ENCODE measurements at regions not wholly inside any gene's neighbourhood (a gene's known extent, or its start where the extent isn't known, plus 50 kb on each side); places are given as distances from the start of the nearest gene placed in this dataset.

DNA sequence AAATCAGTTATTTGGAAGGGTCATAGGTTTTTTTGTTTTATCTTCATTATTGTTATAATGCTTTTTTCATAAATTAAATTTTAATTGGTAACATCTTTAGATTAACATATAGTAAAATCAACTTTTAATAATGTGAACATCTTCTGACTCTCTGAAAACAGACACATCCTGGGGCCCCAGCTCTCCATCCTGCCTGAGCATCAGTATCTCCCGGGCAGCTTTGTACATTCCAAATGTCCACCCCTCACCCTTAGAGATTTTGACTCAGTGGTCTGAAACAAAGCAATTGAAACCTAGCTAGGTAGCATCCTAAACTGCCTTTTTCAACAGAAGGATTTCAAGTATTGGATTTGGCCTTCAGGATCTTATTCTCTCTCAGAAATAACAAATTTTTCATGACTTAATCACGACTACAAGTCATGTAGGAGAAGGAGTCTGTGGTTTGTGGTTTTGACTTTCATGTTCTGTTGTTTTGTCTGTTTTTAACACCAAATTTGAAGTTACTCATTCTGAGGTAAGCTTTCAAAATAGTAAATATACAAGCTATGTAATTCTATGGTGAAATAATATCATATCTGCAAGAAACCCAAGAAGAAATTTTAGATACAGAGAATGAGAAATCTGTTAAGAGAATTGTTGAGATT is 147.3 kb upstream of the UBE2E2 start:
- no peak for DNase-seq (ENCODE audit: low spot score)

DNA sequence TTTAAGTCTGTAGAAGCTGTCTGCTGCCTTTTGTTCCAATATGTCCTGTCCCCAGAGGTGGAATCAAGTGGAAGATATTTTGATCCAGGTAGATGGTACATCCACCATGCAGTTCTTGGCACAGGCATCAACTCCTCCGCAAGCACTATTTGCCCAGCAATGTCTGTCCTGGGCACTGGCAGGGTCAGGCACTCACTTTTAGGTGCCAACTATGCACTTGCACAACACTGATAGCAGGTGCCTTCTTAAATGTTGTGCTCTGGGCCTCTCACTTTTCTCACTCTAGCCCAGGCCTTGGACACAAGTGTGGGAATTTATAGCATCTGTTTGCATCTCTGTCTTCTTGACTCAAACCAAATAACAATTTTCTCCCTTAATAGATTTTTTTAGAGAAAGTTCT is 140.5 kb upstream of the UBE2E2 start:
- DNase-seq (ENCODE audit: low spot score) = no peak

DNA sequence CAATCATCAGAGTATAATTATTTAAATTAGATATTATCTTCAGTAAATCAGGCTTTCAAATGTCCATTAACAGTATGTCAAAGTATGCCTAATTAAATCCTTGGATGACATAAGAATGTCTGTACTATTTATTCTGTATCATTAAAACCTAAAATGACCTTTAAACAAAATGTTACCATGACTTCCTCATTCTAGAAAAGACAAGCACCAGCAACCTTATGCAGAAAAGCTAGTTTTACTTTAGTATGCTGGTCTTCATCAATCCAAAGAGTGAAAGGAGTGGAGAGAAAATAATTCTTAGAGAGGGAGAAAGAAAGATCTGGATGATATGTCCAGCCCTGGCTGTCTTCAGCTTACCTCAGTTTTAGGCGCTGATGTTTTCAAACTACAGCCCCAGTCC is 140.1 kb upstream of the UBE2E2 start:
- DNase-seq (ENCODE audit: low spot score) = no peak

DNA sequence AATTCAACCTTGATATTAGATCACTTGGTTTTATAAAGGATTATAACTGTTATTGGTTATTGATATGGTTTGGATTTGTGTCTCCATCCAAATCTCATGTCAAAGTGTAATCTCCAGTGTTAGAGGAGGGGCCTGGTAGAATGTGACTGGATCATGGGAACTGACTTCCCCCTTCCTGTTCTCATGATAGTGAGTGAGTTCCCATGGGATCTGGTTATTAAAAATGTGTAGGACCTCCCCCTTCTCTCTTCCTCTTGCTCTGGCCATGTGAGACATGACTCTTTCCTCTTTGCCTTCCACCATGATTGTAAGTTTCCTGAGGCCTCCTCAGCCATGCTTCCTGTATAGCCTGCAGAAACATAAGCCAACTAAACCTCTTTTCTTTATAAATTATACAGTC is 136.0 kb upstream of the UBE2E2 start:
- DNase-seq (ENCODE audit: low spot score) = no peak

DNA sequence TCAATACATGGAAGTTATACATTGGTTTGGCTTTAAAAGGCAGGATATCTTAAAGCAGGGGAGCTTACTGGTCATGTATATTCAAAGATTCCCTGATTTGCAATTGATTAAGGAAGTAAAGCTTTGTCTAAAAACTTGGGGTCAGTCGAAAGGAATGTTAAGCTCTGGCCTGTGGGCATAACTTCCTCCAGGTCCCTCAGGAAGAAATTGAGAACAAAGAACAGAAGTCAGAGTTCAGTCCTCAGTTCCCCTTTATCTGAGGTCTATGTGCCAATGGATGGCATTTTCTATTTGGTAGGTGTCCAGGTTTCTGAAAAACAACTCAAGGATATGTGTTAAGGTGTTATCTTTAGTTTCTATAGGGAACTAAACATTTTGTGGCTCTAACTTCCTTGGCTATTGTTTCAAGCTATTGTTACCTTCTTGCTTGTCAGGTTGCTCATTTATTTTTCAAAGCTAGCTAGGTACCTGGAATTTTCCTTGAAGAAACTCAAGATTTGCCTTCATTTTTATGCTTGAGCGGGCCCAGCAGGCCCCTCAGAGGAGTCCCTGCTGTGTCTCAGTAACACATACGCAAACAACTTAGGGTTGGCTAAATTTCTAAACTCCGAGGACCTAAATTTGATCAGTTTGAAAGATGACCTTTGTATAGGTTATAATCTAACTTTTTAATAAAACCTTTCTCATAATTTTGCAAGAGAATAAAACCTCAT is 135.0 kb upstream of the UBE2E2 start:
- no peak for DNase-seq (ENCODE audit: low spot score)

DNA sequence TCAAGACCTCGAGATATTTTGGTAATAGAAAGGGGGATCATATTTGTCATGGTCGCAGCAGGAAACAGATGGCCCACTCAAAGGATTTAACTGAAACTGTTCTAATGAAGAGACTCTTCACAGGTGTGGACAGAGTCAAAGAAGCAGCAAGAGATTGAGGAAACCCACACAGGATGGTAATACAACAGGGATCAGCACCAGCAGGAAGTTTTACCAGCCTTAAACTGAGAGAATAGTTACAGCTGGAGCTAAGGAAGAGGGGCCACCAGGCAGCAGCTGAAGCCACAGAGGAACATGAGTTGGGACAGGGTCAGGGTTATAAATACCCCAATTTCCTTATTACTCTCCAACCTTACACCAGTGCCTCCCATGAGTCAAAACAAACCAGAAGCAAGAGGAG is 131.8 kb upstream of the UBE2E2 start:
- DNase-seq (ENCODE audit: low spot score) = no peak

DNA sequence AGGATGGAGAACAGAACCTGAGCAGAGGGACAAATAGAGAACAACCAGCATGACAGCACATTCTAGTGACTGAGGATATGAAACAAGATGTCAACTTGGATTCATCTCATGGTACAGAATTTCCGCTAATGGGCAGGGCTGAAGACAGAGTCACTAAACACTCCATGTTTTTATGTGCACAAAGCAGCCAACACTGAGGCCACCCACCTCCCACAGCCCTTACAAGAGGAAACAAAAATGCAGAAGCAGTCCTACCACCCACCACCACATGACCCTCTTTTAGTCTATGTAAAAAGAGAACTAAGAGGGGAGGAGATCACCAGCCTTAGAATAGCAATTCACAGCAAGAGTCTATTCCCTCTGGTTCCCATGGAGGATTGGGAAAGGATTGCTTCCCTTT is 131.4 kb upstream of the UBE2E2 start:
- no peak for DNase-seq (ENCODE audit: low spot score)

DNA sequence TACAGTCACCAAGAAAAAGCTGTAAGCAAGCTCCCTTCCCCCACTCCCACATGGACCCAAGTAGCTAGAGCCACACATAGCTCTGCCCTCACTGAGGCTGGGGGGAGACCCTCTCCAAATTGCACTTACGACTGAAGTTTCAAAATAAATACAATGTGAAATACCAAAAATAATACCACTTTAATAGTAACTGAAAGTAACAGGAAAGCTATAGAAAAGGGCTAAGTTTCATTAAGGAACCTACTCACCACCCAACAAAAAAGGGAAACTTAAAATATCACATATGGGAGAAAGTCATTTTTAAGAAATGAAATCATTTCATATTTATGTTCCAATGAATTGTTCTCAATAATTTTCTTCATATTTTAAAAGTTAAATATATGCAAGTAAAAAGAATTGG is 130.4 kb upstream of the UBE2E2 start:
- DNase-seq (ENCODE audit: low spot score) = no peak

DNA sequence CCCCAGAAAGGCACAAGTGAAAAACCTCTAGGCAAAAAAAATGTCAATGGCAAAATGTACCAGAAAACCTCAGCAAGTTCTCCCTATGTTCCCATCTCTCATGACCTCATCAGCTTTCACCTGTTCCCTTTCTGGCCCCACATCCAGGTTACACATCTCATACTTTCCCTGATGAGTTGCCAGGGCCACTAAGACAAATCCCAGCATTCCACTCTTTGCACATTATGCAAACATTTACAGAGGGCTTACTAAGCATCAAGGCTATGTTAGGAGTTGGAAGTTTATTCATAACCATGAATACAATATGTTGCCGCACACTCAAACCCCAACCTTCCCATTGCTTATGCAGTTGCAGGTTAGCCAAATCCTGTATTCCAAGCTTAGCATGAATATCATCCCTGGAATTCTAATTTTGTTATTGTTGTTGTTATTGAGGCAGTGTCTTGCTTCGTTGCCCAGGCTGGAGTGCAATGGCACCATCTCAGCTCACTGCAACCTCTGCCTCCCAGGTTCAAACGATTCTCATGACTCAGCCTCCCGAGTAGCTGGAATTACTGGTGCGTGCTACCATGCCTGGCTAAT is 129.3 kb upstream of the UBE2E2 start:
- DNase-seq (ENCODE audit: low spot score) = no peak

DNA sequence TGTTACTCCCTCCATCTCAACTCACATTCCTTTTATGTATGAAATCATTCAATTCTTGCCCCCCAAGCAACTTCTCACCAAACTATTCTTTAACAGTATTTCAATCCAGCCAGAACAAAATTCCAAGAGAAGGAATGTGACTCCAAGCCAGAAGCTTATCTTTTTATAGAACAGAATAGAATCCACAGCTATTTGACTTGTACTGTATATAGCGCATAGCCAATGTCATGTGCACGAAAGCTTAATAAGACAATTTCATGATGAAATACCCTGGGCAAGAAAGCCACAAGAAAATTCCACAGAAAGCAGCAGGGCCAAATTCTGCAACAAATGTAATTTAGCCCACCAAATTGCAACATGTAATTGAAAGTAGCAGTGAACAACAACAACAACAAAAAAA is 127.6 kb upstream of the UBE2E2 start:
- no peak for DNase-seq (ENCODE audit: low spot score)

DNA sequence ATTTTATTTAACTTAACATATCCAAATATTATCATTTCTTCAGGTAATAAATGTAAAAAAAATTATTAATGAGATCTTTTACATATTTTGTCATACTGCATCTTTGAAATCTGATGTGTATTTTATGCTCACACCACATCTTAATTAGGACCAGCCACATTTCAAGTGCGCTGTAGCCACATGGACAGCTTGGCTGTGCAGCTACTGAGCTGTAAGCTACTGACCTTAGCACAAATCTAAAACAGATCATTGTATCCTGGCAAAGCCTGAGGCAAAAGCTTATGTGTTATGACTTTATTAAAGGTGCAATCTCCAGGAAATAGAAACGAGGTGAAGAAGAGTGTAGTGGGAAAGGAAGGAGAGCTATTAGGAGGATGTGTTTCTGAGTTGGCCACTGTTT is 126.7 kb upstream of the UBE2E2 start:
- no peak for DNase-seq (ENCODE audit: low spot score)

DNA sequence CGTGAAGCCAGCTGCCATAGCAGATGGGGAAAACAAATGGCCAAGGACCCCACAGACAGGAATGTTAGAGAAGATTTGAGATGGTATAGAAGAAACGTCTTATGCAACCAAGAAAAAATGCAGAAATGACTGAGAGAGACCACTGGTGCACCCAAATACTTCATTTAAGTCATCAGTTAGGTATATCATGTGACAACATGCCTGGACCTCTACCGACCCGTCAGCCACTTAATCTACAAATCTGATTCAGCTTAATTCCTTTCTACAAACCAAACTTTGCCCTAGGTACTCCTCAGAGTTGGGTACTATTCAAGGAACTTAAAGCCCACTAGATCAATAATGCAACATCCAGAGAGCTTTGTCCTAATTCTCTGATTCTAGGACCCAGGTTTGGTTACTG is 126.0 kb upstream of the UBE2E2 start:
- DNase-seq (ENCODE audit: low spot score) = no peak

DNA sequence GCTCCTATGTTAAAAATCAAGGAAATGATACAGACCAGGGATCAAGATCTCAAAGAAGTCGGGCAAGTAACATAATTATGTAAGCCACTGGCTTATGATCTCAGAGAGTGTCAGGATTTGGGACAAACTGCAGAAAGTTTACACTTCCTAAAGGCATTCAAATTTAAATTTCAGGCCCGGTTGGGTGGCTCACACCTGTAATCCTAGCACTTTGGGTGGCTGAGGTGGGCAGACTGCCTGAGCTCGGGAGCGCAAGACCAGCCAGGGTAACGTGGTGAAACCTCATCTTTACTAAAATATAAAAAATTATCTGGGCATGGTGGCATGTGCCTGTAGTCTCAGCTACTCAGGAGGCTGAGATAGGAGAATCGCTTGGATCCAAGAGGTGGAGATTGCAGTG is 124.4 kb upstream of the UBE2E2 start:
- no peak for DNase-seq (ENCODE audit: low spot score)

DNA sequence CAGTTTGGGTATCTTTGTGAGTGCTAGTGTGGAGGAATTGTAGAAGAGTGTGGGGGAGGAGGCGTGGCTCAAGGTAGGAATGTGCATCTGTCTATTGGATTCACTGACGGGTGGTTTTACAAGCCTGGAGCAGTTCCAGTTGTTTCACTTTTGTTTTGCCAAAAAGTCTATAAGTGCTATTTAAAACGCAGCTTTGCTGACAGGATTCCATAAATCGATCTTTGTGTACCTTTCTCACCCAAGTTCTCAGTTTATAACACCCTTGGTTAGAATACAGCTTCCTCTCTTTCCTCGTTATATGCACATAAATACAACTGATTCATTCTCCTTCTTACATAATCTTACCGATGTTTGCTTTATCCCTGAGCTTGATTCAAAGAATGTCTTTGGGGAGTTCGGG is 123.2 kb upstream of the UBE2E2 start:
- DNase-seq (ENCODE audit: low spot score) = no peak

DNA sequence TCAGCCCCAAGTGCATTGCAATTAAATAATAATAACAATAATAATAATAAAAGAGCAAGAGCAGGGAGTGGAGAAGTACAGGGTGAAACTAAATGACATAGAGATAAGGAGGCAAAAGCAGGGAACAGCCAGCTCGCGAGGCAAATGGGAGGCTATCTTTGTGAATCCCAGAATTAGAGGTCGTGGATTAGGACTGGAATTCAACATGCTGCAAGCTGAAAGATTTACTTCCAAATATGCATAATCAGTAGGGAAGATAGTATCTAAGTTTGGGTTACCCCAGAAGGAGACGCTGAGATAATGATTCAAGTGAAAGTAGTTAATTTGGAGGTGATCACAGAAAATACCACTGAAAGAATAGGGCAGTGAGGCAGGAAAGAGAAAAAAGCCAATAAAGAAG is 119.4 kb upstream of the UBE2E2 start:
- DNase-seq (ENCODE audit: low spot score) = no peak

DNA sequence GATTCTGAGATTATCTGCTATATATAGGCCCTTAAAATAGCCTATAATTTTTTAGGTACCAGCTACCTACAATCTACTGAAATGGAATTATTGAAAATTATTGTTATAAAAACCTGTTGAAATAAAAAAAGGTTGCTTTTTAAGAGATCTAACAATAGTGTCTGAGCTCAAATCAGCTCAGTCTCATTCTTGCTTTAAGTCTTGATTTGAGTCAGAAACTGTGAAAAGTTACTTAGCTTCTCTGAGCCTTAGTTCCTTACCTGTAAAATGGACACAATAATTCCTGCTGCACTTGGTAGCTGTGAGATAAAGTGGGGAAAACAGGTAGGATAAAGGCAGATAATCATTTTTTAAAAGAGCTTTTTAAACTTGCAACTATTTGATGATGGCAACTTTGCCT is 118.8 kb upstream of the UBE2E2 start:
- DNase-seq (ENCODE audit: low spot score) = no peak

DNA sequence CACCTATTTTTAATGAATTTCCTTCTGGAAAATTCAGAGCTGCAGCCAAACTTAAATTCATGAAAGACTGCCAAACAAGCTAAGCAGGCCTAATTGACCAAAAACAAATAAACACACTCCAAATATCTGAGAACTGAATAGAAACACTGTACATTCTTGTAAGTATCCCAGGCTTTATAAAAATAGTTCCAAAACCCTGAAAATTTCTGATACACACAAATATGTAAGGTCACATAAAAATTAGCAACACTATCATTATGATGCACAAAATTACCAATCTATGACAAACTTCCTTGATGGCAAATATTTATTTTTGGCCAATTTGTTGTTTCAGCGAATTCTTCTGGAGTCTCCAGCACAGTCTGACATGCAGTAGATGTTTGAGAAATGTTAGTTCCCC is 117.9 kb upstream of the UBE2E2 start:
- no peak for DNase-seq (ENCODE audit: low spot score)

DNA sequence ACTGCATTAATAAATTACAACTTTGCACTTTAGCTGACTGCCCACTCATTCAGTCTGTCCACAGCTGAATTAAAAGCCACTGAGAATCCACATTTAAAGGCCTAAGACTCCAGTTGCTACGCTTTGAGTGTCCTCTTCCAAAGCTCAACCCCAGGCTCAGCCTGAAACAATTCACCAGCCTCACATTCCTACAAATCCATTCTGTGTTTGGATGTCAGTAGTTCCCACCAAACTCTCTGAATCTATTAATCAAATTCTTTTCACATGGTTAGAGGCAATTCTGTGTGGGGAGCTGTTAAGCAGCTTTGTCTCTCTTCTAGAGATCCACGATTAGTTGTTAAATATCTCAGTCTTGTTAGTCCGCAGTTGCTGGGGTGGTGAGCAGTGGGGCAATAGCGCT is 116.8 kb upstream of the UBE2E2 start:
- no peak for DNase-seq (ENCODE audit: low spot score)

DNA sequence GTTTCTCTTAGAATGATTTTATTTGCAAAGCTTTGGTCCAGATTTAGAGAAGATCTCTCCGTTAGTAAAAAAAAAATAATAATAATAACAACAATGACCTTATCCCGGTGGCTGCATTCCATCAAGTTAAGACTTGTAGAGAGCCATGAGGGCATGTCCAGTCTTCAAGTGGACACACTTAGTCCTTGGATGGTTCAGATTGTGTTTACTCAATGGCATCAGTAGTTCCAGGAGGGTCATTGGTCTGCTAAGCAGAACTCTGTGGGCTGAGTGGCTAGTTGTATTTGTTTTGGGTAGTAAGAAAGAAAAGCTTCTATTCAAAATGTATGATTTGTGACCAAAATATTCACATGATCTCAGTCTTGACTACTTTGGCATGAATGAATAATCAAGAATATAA is 116.3 kb upstream of the UBE2E2 start:
- no peak for DNase-seq (ENCODE audit: low spot score)

DNA sequence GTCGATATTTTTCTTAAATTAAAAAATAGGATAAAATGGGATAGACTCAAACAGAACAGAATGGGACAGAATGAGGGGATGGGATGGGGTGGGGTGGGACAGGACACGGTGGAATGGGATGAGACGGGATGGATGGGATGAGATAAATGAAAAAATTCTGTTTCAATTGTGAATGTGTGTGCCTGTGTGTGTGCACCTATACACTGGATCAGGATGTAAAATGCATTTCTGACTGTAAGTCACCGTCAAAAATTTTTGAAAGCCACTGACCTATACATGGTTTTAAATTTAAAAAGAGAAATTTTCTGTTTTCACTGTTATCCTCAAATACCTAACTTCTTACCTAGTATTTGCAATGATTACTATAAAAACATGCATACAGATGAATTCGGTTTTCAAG is 108.7 kb upstream of the UBE2E2 start:
- DNase-seq (ENCODE audit: low spot score) = no peak

DNA sequence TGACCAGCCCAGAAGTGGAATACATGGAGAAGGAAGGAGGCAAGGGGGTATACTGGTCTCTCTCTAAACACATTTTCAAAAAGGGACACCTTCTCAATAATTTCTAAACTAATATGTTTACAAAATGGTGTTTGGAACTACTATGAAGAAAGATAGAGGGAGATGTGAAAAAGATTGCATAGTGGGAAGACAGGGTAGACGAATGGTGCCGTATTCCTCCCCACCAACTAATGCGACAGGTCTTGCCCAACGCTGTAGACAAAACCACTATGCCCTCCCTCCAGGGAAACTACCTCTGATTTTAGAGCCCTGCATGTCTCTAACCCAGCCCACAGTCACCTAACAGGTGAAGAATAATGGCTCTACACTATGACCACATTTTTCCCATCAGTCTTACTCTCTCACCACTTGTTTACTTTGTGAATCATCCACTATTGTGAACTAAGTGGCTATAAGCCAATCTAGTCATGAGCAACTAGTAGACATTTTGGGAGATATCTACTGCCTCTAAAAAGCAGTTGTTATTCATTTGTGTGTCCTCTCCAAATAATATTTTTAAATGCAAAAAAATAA is 108.2 kb upstream of the UBE2E2 start:
- no peak for DNase-seq (ENCODE audit: low spot score)

DNA sequence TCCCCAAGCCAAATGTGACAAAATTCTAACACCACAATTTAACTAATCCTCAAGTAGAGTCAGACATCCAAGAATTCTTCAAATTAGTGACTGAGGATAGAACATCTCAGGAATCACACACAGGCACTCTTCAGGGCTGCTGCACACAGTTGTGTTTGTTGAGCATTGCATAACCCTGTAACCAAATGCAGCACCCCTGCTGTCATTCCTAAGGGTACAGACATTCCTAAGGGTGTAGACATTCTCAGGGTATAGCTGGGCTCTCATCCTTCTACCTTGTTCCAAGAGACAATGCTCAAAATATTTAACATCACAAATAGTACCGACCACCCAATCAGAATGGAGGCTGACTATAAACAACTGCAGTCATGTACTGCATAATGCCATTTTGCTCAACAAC is 107.1 kb upstream of the UBE2E2 start:
- no peak for DNase-seq (ENCODE audit: low spot score)

DNA sequence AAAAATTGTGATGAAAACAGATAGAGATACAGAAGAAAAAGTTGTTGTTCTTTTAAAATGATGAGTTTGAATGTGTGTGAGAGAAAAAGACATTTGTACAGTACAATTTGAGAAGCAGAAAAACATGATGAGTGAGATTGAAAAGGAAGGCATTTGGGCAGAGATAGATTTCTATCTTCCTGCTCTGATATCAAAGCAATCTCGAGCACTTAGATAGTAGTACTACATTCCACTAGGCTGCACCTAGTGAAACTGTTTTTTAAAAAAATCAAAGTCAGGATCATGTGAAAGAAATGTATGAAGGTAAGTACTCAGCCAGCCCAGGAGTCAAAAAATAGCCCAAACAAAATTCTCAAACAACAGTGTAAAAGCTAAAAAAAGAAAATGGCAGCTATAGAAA is 104.1 kb upstream of the UBE2E2 start:
- no peak for DNase-seq (ENCODE audit: low spot score)
